Vagina (tissue), 2 donors: ENCODE measurements at regions not wholly inside any gene's neighbourhood (a gene's known extent, or its start where the extent isn't known, plus 50 kb on each side); places are given as distances from the start of the nearest gene placed in this dataset.

ENCODE experiments used
- DNase-seq, 2 donors: peaks; one replicate each; pipeline ENCODE4 v3.0.0-alpha.2; 2017; ENCODE audit errors: extremely low spot score in 2 of 2
- H3K27ac ChIP-seq: fragments of 200-600 bp; sonication (generic); one replicate; pipeline ENCODE4 v1.5.1; 2019
- H3K27me3 ChIP-seq: fragments of 200-600 bp; sonication (generic); one replicate; pipeline ENCODE4 v1.5.1; 2019
- H3K36me3 ChIP-seq, 2 donors: fragments of 200-600 bp; sonication (generic); one replicate each; pipeline ENCODE4 v1.5.1; 2017 to 2019
- H3K4me1 ChIP-seq: fragments of 200-600 bp; sonication (generic); one replicate; pipeline ENCODE4 v1.5.1; 2019
- H3K4me3 ChIP-seq, 2 donors: fragments of 200-600 bp; sonication (generic); 1 replicate in 1 of 2; 2 replicates in 1 of 2; pipeline ENCODE4 v1.5.1; 2016 to 2019
- H3K9me3 ChIP-seq: fragments of 200-600 bp; sonication (generic); one replicate; pipeline ENCODE4 v1.5.1; 2019
- CTCF ChIP-seq, 3 experiments: fragments of 450-650 bp in 2 of 3; fragments of 200-600 bp in 1 of 3; sonication (generic) in 1 of 3; IDR thresholded peaks; one replicate each; pipeline ENCODE4 v1.5.1; 2017 to 2019; ENCODE audit warnings: antibody characterized with exemption in 3 of 3, mild to moderate bottlenecking in 2 of 3, moderate library complexity in 2 of 3
- POLR2A ChIP-seq, 2 donors: fragments of 450-650 bp; IDR thresholded peaks; one replicate each; pipeline ENCODE4 v1.6.1; 2017; ENCODE audit warnings: antibody characterized with exemption in 2 of 2, mild to moderate bottlenecking in 2 of 2, moderate library complexity in 2 of 2
- POLR2AphosphoS5 ChIP-seq, 2 donors: sonication (generic); formaldehyde crosslinking; IDR thresholded peaks; one replicate each; pipeline ENCODE4 v1.9.0; 2017; ENCODE audit warnings: antibody characterized with exemption in 2 of 2, mild to moderate bottlenecking in 2 of 2, low read depth in 1 of 2; ENCODE audit not compliant: insufficient read depth in 1 of 2
- intact Hi-C: fragments of 100-400 bp; cut with DNase I; formaldehyde crosslinking; loops from one replicate; pipeline ENCODE4 v1.15.1; 2023

- intact Hi-C loops = no loop called here
- Histone ChIP-seq H3K36me3 (no peaks in the 10 kb centered on the region), H3K4me3 (no peak overlapping the region), H3K27ac (no peak overlapping the region), H3K9me3 (no peaks in the 10 kb centered on the region), H3K4me1 (peaks cover 8% of the 10 kb centered on the region), H3K27me3 (no peaks in the 10 kb centered on the region)
- no peak for DNase-seq
- TF ChIP-seq CTCF (IDR thresholded peaks at IDR 0.05) (no peak), POLR2A (IDR thresholded peaks at IDR 0.05) (no peak), POLR2AphosphoS5 (IDR thresholded peaks at IDR 0.05; ENCODE audit: insufficient read depth in 1 of 2, low read depth in 1 of 2) (no peak)
Measured at GRCh38 chr2:215680605-215681598, 245.0 kb upstream of the FN1 start.

- no peak for TF ChIP-seq POLR2AphosphoS5 (IDR thresholded peaks at IDR 0.05; ENCODE audit: insufficient read depth in 1 of 2, low read depth in 1 of 2)
- TF ChIP-seq CTCF (IDR thresholded peaks at IDR 0.05) = no peak
- no peak for TF ChIP-seq POLR2A (IDR thresholded peaks at IDR 0.05)
- no peak for DNase-seq
- Histone ChIP-seq H3K36me3 (no peaks in the 10 kb centered on the region), H3K9me3 (no peaks in the 10 kb centered on the region), H3K27me3 (no peaks in the 10 kb centered on the region), H3K27ac (no peak overlapping the region), H3K4me1 (peaks cover 8% of the 10 kb centered on the region), H3K4me3 (no peak overlapping the region)
- intact Hi-C loops = no loop called here
Measured at GRCh38 chr2:215678094-215678493, 242.2 kb upstream of the FN1 start.

GRCh38 chr2:215677481-215677880 lies 241.6 kb upstream of the FN1 start:
- TF ChIP-seq CTCF (IDR thresholded peaks at IDR 0.05) = no peak
- no peak for TF ChIP-seq POLR2AphosphoS5 (IDR thresholded peaks at IDR 0.05; ENCODE audit: insufficient read depth in 1 of 2, low read depth in 1 of 2)
- TF ChIP-seq POLR2A (IDR thresholded peaks at IDR 0.05) = no peak
- DNase-seq = no peak

GRCh38 chr2:215672406-215672805 lies 236.5 kb upstream of the FN1 start:
- intact Hi-C loops = no loop called here
- no peaks in the 10 kb centered on the region for H3K4me1 ChIP-seq
- no peak for DNase-seq
- TF ChIP-seq CTCF (IDR thresholded peaks at IDR 0.05) (no peak), POLR2AphosphoS5 (IDR thresholded peaks at IDR 0.05; ENCODE audit: insufficient read depth in 1 of 2, low read depth in 1 of 2) (no peak), POLR2A (IDR thresholded peaks at IDR 0.05) (no peak)
- H3K36me3 ChIP-seq = no peaks in the 10 kb centered on the region
- H3K9me3 ChIP-seq = no peaks in the 10 kb centered on the region
- no peak overlapping the region for H3K27ac ChIP-seq
- H3K27me3 ChIP-seq = no peaks in the 10 kb centered on the region
- H3K4me3 ChIP-seq = no peak overlapping the region

More at GRCh38 chr2:215677481-215677880, 241.6 kb upstream of the FN1 start:
- H3K36me3 ChIP-seq = no peaks in the 10 kb centered on the region
- H3K9me3 ChIP-seq = no peaks in the 10 kb centered on the region
- H3K27ac ChIP-seq = no peak overlapping the region
- intact Hi-C loops = no loop called here
- H3K27me3 ChIP-seq = no peaks in the 10 kb centered on the region
- peaks cover 8% of the 10 kb centered on the region for H3K4me1 ChIP-seq
- H3K4me3 ChIP-seq = no peak overlapping the region

- H3K36me3 ChIP-seq = no peaks in the 10 kb centered on the region
- no peak overlapping the region for H3K27ac ChIP-seq
- no peak overlapping the region for H3K4me3 ChIP-seq
- no peaks in the 10 kb centered on the region for H3K9me3 ChIP-seq
- intact Hi-C loops = no loop called here
- H3K27me3 ChIP-seq = no peaks in the 10 kb centered on the region
- no peaks in the 10 kb centered on the region for H3K4me1 ChIP-seq
- TF ChIP-seq POLR2AphosphoS5 (IDR thresholded peaks at IDR 0.05; ENCODE audit: insufficient read depth in 1 of 2, low read depth in 1 of 2) = no peak
- TF ChIP-seq CTCF (IDR thresholded peaks at IDR 0.05) = no peak
- TF ChIP-seq POLR2A (IDR thresholded peaks at IDR 0.05) = no peak
- DNase-seq = no peak
Measured at GRCh38 chr2:215671691-215672090, 235.8 kb upstream of the FN1 start.
